ENCODE measurements at regions not wholly inside any gene's neighbourhood (a gene's known extent, or its start where the extent isn't known, plus 50 kb on each side); places are given as distances from the start of the nearest gene placed in this dataset.

DNA sequence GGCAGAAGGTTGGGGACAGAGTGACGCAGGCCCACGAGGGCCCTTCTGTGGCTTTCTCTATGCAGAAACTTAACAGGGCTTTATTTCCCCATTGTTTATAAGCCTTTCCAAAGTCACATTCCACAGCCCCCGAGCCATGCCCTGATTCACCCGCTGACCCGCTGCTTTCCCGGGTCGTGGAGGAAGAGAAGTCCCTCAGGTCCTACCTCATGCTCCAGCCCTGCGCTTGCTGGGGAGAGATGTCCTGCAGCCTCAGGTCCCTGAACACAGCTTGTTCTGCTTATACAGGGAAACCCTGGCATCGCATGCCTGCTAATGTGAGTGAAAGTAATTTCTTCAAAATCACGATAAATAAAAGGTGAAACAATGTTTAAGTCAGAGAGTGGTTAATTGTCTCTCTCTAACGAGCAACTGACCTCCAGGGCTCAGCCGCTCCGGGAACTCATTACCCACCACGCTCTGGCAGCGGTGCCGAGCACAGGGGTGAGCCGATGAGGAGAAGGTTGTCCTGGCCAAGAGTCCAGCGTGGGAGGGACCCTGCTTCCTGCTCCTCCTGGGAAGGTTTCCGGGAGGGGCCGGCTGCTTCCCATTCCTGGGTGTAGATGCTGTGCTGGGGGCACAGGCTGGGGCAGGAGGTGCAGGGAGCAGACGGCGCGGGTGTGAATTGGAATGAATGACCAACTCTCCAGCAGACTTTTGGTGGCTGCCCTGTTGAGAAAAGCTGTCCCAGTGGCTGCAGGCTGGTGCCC is 595.2 kb downstream of the BRD1 start:
- no peaks in the 10 kb centered on the region for H3K36me3 ChIP-seq (ENCODE audit: low read depth, low read length)
- H3K9me3 ChIP-seq (ENCODE audit: low read length): no peaks in the 10 kb centered on the region
- H3K4me1 ChIP-seq (ENCODE audit: insufficient read depth, low read length): no peaks in the 10 kb centered on the region
- POLR2A ChIA-PET (ENCODE audit: unreplicated experiment): no interaction called here
- no peak overlapping the region for H3K9ac ChIP-seq (ENCODE audit: low read length)
- H3K27me3 ChIP-seq (ENCODE audit: low read length): no peaks in the 10 kb centered on the region
- TF ChIP-seq, protein P1, sequence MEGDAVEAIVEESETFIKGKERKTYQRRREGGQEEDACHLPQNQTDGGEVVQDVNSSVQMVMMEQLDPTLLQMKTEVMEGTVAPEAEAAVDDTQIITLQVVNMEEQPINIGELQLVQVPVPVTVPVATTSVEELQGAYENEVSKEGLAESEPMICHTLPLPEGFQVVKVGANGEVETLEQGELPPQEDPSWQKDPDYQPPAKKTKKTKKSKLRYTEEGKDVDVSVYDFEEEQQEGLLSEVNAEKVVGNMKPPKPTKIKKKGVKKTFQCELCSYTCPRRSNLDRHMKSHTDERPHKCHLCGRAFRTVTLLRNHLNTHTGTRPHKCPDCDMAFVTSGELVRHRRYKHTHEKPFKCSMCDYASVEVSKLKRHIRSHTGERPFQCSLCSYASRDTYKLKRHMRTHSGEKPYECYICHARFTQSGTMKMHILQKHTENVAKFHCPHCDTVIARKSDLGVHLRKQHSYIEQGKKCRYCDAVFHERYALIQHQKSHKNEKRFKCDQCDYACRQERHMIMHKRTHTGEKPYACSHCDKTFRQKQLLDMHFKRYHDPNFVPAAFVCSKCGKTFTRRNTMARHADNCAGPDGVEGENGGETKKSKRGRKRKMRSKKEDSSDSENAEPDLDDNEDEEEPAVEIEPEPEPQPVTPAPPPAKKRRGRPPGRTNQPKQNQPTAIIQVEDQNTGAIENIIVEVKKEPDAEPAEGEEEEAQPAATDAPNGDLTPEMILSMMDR (conservative IDR thresholded peaks at IDR 0.05; ENCODE audit: low read depth, low read length): no peak
- TF ChIP-seq EZH2phosphoT487 (IDR thresholded peaks at IDR 0.05; ENCODE audit: borderline replicate concordance, low read length) (no peak), EZH2 (IDR thresholded peaks at IDR 0.05; ENCODE audit: low read length, unreplicated experiment) (no peak)
- ATAC-seq: no peak
- no peak overlapping the region for H3K27ac ChIP-seq (ENCODE audit: low read length)
- no peaks in the 10 kb centered on the region for H3K9me2 ChIP-seq (replicated peaks; ENCODE audit: low read length)
- H4K20me1 ChIP-seq (ENCODE audit: low read length): no peaks in the 10 kb centered on the region
- H2AFZ ChIP-seq (ENCODE audit: low read length): no peak overlapping the region
- BruUV-seq (replicated peaks): no TSS peak
- intact Hi-C loops (cut with micrococcal nuclease): no loop called here
- no peak for DNase-seq
- H3K4me3 ChIP-seq (ENCODE audit: low read length): no peak overlapping the region
- CTCF ChIA-PET: no interaction called here
- H3F3A ChIP-seq (ENCODE audit: low read length, unreplicated experiment): no peaks in the 10 kb centered on the region
- H3K4me2 ChIP-seq (ENCODE audit: low read length): no peak overlapping the region
- no peaks in the 10 kb centered on the region for H3K79me2 ChIP-seq (ENCODE audit: low read length)

DNA sequence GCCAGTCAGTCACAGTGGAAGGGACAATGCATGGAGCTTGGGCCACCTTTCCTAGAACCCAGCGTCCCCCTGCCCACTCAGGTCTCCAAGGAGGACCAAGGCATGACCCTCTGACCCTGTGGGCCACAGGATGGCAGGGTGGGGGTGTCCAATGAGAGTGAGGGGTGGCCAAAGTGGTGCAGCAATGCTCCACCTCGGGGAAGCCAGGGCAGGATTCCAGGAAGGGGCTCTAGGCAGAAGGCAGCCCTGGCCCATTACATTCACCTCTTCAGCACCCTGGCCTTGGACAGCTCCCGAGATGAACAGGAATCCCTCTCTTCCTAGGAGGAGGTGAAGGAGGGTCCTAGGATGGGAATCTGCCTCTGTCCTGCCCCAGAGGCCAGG is 597.5 kb downstream of the BRD1 start:
- Histone ChIP-seq H3K27me3 (ENCODE audit: low read length) (no peaks in the 10 kb centered on the region), H3K4me1 (ENCODE audit: insufficient read depth, low read length) (no peaks in the 10 kb centered on the region), H3K4me2 (ENCODE audit: low read length) (no peak overlapping the region), H3F3A (ENCODE audit: low read length, unreplicated experiment) (no peaks in the 10 kb centered on the region), H3K79me2 (ENCODE audit: low read length) (no peaks in the 10 kb centered on the region), H3K4me3 (ENCODE audit: low read length) (no peak overlapping the region), H3K27ac (ENCODE audit: low read length) (no peak overlapping the region), H3K9me3 (ENCODE audit: low read length) (no peaks in the 10 kb centered on the region), H3K36me3 (ENCODE audit: low read depth, low read length) (no peaks in the 10 kb centered on the region), H2AFZ (ENCODE audit: low read length) (no peak overlapping the region), H3K9ac (ENCODE audit: low read length) (no peak overlapping the region), H3K9me2 (replicated peaks; ENCODE audit: low read length) (no peaks in the 10 kb centered on the region), H4K20me1 (ENCODE audit: low read length) (no peaks in the 10 kb centered on the region)
- DNase-seq: no peak
- CTCF ChIA-PET: no interaction called here
- no peak for ATAC-seq
- TF ChIP-seq EZH2phosphoT487 (IDR thresholded peaks at IDR 0.05; ENCODE audit: borderline replicate concordance, low read length) (no peak), EZH2 (IDR thresholded peaks at IDR 0.05; ENCODE audit: low read length, unreplicated experiment) (no peak)
- TF ChIP-seq, protein P1 (conservative IDR thresholded peaks at IDR 0.05; ENCODE audit: low read depth, low read length): no peak
- POLR2A ChIA-PET (ENCODE audit: unreplicated experiment): no interaction called here
- intact Hi-C loops (cut with micrococcal nuclease): no loop called here
- BruUV-seq (replicated peaks): no TSS peak

DNA sequence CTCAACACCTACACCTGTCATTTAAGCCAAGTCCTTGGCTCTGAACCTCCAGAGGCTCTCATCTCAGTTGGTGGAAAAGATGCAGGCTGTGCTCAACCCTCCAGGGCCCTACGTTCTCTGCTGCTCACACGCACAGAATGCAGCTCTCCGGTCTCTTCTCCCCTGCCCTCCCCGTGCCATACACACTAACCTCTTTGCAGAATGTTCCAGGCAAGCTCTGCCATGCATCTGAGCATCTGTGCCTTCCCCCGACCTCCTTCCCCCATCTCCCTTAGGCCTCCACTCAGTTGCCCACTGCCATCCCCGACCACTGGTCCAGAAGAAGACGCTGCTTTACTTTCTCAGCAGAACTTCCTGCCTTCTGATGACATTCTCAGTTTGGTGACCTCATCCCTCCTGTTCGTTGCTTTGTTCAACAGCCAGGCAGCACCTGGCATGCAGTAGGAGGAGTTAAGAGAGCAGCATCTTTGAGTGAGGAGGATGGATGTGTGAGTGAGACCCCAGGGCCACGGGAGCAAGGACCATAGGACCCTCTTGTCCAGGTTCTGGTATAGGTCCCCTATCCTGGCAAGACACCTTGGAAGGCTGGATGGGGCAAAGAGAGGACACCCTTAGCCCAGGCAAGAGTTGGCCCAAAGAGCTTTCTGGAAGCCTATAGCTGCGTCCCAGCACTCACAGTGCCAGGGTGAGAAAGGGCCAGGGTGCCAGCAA is 598.0 kb downstream of the BRD1 start:
- no peaks in the 10 kb centered on the region for H3K27me3 ChIP-seq (ENCODE audit: low read length)
- TF ChIP-seq EZH2 (IDR thresholded peaks at IDR 0.05; ENCODE audit: low read length, unreplicated experiment): no peak
- TF ChIP-seq, protein P1 (conservative IDR thresholded peaks at IDR 0.05; ENCODE audit: low read depth, low read length): no peak
- no peak for TF ChIP-seq EZH2phosphoT487 (IDR thresholded peaks at IDR 0.05; ENCODE audit: borderline replicate concordance, low read length)
- no peak for ATAC-seq
- no peak overlapping the region for H3K9ac ChIP-seq (ENCODE audit: low read length)
- H3K9me2 ChIP-seq (replicated peaks; ENCODE audit: low read length): no peaks in the 10 kb centered on the region
- no peak overlapping the region for H3K4me3 ChIP-seq (ENCODE audit: low read length)
- H3K79me2 ChIP-seq (ENCODE audit: low read length): no peaks in the 10 kb centered on the region
- H3K4me2 ChIP-seq (ENCODE audit: low read length): no peak overlapping the region
- no TSS peak for BruUV-seq (replicated peaks)
- ChIA-PET CTCF (no interaction called here), POLR2A (ENCODE audit: unreplicated experiment) (no interaction called here)
- no peak overlapping the region for H3K27ac ChIP-seq (ENCODE audit: low read length)
- no peaks in the 10 kb centered on the region for H3K4me1 ChIP-seq (ENCODE audit: insufficient read depth, low read length)
- no peaks in the 10 kb centered on the region for H4K20me1 ChIP-seq (ENCODE audit: low read length)
- intact Hi-C loops (cut with micrococcal nuclease): no loop called here
- no peak for DNase-seq
- no peak overlapping the region for H2AFZ ChIP-seq (ENCODE audit: low read length)
- no peaks in the 10 kb centered on the region for H3K36me3 ChIP-seq (ENCODE audit: low read depth, low read length)
- H3K9me3 ChIP-seq (ENCODE audit: low read length): no peaks in the 10 kb centered on the region
- H3F3A ChIP-seq (ENCODE audit: low read length, unreplicated experiment): no peaks in the 10 kb centered on the region

Data from PC-3 (cell line).